Loucy (cell line): ENCODE measurements at regions not wholly inside any gene's neighbourhood (a gene's known extent, or its start where the extent isn't known, plus 50 kb on each side); places are given as distances from the start of the nearest gene placed in this dataset.

ENCODE experiments used
- EZH2phosphoT487 ChIP-seq: fragments of 200-600 bp; IDR thresholded peaks from 2 replicates; pipeline ENCODE4 v1.6.1; 2018; ENCODE audit warnings: antibody characterized with exemption, mild to moderate bottlenecking, moderate library complexity, borderline replicate concordance
- TF ChIP-seq, protein P1 (sequence below): fragments of 200-600 bp; sonication (generic); conservative IDR thresholded peaks from 2 replicates; pipeline ENCODE4 v1.5.1; 2014; ENCODE audit warnings: mild to moderate bottlenecking, antibody characterized with exemption, low read length

DNA sequence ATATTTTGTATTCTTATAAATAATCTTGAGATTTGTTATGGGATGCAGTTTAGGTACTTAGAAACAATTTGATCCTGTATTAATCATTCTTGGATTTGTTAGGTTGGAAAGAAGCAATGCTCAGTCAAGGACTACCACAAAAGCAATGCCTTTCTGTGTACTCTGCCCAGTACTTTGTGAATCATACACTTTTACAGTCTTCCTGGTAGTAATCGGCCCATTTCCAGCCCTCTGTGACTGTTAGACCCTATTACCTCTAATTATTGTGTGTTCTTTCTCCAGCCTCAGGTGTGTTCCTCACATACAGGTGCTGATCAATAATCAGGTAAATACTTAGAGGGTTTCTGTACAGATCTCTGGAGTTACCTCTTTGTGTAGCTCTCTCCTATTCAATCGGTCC lies 609.0 kb downstream of the KCNH5 start:
- TF ChIP-seq, protein P1, sequence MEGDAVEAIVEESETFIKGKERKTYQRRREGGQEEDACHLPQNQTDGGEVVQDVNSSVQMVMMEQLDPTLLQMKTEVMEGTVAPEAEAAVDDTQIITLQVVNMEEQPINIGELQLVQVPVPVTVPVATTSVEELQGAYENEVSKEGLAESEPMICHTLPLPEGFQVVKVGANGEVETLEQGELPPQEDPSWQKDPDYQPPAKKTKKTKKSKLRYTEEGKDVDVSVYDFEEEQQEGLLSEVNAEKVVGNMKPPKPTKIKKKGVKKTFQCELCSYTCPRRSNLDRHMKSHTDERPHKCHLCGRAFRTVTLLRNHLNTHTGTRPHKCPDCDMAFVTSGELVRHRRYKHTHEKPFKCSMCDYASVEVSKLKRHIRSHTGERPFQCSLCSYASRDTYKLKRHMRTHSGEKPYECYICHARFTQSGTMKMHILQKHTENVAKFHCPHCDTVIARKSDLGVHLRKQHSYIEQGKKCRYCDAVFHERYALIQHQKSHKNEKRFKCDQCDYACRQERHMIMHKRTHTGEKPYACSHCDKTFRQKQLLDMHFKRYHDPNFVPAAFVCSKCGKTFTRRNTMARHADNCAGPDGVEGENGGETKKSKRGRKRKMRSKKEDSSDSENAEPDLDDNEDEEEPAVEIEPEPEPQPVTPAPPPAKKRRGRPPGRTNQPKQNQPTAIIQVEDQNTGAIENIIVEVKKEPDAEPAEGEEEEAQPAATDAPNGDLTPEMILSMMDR, result no peak
- TF ChIP-seq EZH2phosphoT487, result no peak
